Uterus (tissue), 3 donors: ENCODE measurements at regions not wholly inside any gene's neighbourhood (a gene's known extent, or its start where the extent isn't known, plus 50 kb on each side); places are given as distances from the start of the nearest gene placed in this dataset.

ENCODE experiments used
- DNase-seq, 2 donors: peaks; one replicate each; pipeline ENCODE4 v3.0.0-alpha.2; 2019 to 2020
- H3K27ac ChIP-seq, 2 donors: fragments of 200-600 bp; sonication (generic); 1 replicate in 1 of 2; 2 replicates in 1 of 2; pipeline ENCODE4 v1.5.1; 2016 to 2018
- H3K27me3 ChIP-seq, 2 donors: fragments of 200-600 bp; sonication (generic); one replicate each; pipeline ENCODE4 v1.5.1; 2018 to 2019; ENCODE audit warnings: control low read depth in 1 of 2
- H3K36me3 ChIP-seq, 2 donors: fragments of 200-600 bp; sonication (generic); one replicate each; pipeline ENCODE4 v1.5.1; 2019; ENCODE audit warnings: control low read depth in 1 of 2
- H3K4me1 ChIP-seq, 2 donors: fragments of 200-600 bp; sonication (generic); one replicate each; pipeline ENCODE4 v1.5.1; 2018 to 2019; ENCODE audit warnings: control low read depth in 1 of 2
- H3K4me3 ChIP-seq, 2 donors: fragments of 200-600 bp; sonication (generic); 1 replicate in 1 of 2; 2 replicates in 1 of 2; pipeline ENCODE4 v1.5.1; 2018 to 2019; ENCODE audit warnings: mild to moderate bottlenecking in 1 of 2
- H3K9me3 ChIP-seq, 2 donors: fragments of 200-600 bp; sonication (generic); one replicate each; pipeline ENCODE4 v1.5.1; 2019; ENCODE audit warnings: control low read depth in 1 of 2
- CTCF ChIP-seq, 4 experiments: fragments of 200-600 bp in 2 of 4; fragments of 450-650 bp in 2 of 4; sonication (generic) in 2 of 4; IDR thresholded peaks; one replicate each; pipeline ENCODE4 v1.5.1; 2016 to 2019; ENCODE audit warnings: antibody characterized with exemption in 4 of 4, mild to moderate bottlenecking in 2 of 4, moderate library complexity in 1 of 4
- POLR2A ChIP-seq, 2 donors: fragments of 450-650 bp; IDR thresholded peaks; one replicate each; pipeline ENCODE4 v1.6.1; 2016; ENCODE audit warnings: antibody characterized with exemption in 2 of 2, mild to moderate bottlenecking in 1 of 2, moderate library complexity in 1 of 2
- intact Hi-C: fragments of 100-400 bp; cut with DNase I; formaldehyde crosslinking; loops from one replicate; pipeline ENCODE4 v1.15.1; 2023; ENCODE audit warnings: low total_unique reads
- donor health status: DM: yes; HTN: yes; CAD: no.

- no peaks in the 10 kb centered on the region for H3K9me3 ChIP-seq
- no peaks in the 10 kb centered on the region for H3K36me3 ChIP-seq
- no peak overlapping the region for H3K27ac ChIP-seq
- H3K4me3 ChIP-seq = no peak overlapping the region
- no peaks in the 10 kb centered on the region for H3K27me3 ChIP-seq
- intact Hi-C loops = no loop called here
- H3K4me1 ChIP-seq = no peaks in the 10 kb centered on the region
- no peak for DNase-seq
- TF ChIP-seq POLR2A (IDR thresholded peaks at IDR 0.05) (no peak), CTCF (IDR thresholded peaks at IDR 0.05) (no peak)
Measured at GRCh38 chr13:77829963-77830362, 88.7 kb downstream of the EDNRB start.

- Histone ChIP-seq H3K9me3 (no peaks in the 10 kb centered on the region), H3K36me3 (no peaks in the 10 kb centered on the region), H3K4me1 (no peaks in the 10 kb centered on the region), H3K27ac (no peak overlapping the region), H3K4me3 (no peak overlapping the region), H3K27me3 (no peaks in the 10 kb centered on the region)
- TF ChIP-seq CTCF (IDR thresholded peaks at IDR 0.05) (no peak), POLR2A (IDR thresholded peaks at IDR 0.05) (no peak)
- intact Hi-C loops = no loop called here
- no peak for DNase-seq
Measured at GRCh38 chr13:77828799-77829198, 89.8 kb downstream of the EDNRB start.

- Histone ChIP-seq H3K9me3 (no peaks in the 10 kb centered on the region), H3K36me3 (no peaks in the 10 kb centered on the region), H3K4me1 (no peaks in the 10 kb centered on the region), H3K4me3 (no peak overlapping the region), H3K27ac (no peak overlapping the region), H3K27me3 (no peaks in the 10 kb centered on the region)
- TF ChIP-seq CTCF (IDR thresholded peaks at IDR 0.05) (no peak), POLR2A (IDR thresholded peaks at IDR 0.05) (no peak)
- DNase-seq = no peak
- intact Hi-C loops = no loop called here
Measured at GRCh38 chr13:77827332-77827731, 91.3 kb downstream of the EDNRB start.

- H3K4me3 ChIP-seq = no peak overlapping the region
- no peaks in the 10 kb centered on the region for H3K4me1 ChIP-seq
- no peaks in the 10 kb centered on the region for H3K9me3 ChIP-seq
- no peak for DNase-seq
- no peaks in the 10 kb centered on the region for H3K36me3 ChIP-seq
- no peak for TF ChIP-seq POLR2A (IDR thresholded peaks at IDR 0.05)
- no peak for TF ChIP-seq CTCF (IDR thresholded peaks at IDR 0.05)
- no peak overlapping the region for H3K27ac ChIP-seq
- intact Hi-C loops = no loop called here
- H3K27me3 ChIP-seq = no peaks in the 10 kb centered on the region
Measured at GRCh38 chr13:77820431-77821149, 98.0 kb downstream of the EDNRB start.

- no peaks in the 10 kb centered on the region for H3K9me3 ChIP-seq
- intact Hi-C loops = no loop called here
- no peaks in the 10 kb centered on the region for H3K4me1 ChIP-seq
- no peak overlapping the region for H3K27ac ChIP-seq
- H3K27me3 ChIP-seq = no peaks in the 10 kb centered on the region
- no peaks in the 10 kb centered on the region for H3K36me3 ChIP-seq
- no peak for TF ChIP-seq CTCF (IDR thresholded peaks at IDR 0.05)
- TF ChIP-seq POLR2A (IDR thresholded peaks at IDR 0.05) = no peak
- DNase-seq = no peak
- H3K4me3 ChIP-seq = no peak overlapping the region
Measured at GRCh38 chr13:77817521-77817920, 101.1 kb downstream of the EDNRB start.
